Activated T-cell treated with anti-CD3 and anti-CD28 coated beads for 4 hours (primary cell): ENCODE measurements at regions not wholly inside any gene's neighbourhood (a gene's known extent, or its start where the extent isn't known, plus 50 kb on each side); places are given as distances from the start of the nearest gene placed in this dataset.

ENCODE experiments used
- DNase-seq: peaks from one replicate; pipeline ENCODE4 v3.0.0-alpha.2; 2020

GRCh38 chr9:36728651-36729520 lies 156.2 kb downstream of the MELK start:
- peak; percentile 37 for DNase-seq

DNA sequence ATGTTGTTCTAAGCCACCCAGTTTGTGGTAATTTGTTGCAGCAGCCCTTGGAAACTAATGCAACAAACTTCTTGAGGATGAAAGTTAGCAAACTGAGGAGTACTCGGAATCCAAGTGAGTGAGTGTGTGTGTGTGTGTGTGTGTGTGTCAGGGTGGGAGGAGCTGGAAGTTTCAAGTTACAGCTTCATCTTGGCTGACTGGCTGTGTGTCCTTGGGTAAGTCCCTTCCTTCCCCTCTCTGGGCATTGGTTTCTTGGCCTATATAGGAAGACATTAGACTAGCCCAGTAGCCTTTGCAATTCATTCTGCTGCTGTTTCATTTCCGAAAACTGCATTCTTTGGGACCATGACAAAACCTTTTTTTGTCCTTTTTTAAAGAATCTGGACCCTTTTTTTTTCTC lies 157.2 kb downstream of the MELK start:
- no peak for DNase-seq

DNA sequence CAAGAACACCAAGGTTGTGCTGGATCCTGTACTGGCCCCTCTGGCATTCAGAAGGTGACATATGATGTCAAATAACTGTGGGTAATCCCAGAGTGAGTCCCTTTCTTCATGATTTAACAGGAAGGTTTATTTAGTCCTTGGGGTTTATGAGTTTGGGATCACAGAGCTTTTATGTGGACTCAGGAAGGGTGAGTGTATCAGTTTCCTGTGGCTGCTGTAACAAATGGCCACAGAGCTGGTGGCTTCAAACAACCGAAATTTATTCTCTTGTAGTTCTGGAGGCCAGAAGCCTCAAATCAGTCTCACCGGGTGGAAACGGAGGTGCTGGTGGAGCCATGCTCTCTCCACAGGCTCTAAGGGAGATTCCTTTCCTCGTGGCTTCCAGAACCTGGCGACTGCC lies 157.7 kb downstream of the MELK start:
- DNase-seq = no peak

DNA sequence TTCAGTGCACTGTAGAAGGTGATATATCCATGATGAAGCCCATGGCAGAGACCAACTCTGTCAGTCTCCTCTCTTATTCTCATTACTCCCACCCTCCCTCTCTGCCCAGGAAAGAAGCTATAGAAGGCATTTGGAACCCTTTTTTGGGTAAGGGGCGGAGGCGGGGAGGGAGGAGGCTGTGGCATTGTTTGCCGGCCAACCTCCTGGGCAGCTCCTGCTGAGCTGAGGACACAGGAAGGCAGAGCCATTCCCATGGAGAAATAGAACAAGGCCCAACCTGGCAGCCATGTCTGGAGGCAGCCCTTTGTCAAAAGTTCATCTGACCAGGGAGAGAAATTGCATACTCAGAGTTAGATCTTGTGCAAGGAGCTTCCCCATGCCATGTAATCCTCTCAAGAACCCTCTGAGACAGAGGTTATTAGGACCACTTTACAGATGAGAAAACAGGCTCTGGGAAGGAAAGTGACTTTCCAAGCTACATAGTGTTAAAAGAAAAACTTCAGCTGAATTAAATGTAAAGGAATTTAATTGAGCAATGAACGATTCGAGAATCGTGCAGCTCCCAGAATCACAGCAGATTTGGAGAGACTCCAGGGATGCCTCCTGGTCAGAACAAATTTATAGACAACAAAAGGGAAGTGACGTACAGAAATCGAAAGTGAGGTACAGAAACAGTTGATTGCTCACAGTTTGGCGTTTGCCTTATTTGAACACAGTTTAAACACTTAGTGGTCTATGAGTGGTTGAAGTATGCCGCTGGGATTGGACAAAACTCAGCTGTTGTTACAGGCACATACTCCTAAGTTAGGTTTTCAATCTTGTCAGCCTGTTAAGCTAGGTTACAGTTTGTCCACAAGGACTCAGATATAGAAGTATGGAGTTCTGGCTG lies 158.6 kb downstream of the MELK start:
- DNase-seq = no peak

DNA sequence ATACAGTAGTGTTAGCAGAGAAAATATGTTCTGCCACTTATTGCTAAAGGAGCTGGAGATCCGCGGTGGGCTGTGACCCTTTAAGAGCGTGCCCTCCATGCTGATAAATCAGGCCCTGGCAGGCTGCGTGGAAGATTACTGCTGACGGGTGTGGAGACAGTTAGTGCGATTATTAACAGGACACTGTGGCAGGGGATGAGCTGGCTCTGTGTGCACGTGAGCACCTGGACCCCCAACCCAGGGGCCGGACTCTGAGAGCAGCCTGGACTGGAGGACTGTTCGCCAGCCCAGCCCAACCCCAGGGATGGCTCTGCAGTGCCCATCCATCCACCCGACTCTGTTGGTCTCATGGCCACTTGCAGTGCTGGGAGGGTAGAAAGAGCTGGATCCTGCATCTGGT lies 162.0 kb downstream of the MELK start:
- no peak for DNase-seq

DNA sequence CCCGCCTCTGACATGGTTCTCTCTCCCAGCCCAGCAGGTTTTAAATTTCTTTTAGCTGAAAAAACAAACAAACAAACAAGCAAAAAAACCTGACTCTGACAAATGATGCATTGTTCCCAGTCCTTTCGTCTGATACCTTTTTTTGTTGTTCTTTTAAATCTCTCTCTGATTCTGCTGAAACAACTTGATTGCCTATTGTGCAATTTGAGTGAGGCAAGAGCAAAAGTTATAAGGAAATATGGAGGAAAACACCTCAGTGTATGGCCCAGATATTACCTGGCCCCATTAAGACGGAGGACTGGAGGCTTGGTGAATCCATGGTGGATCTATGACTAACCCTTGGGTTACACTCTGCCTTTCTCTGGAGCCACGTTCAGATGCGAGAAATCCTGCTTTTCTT lies 164.0 kb downstream of the MELK start:
- DNase-seq = no peak

DNA sequence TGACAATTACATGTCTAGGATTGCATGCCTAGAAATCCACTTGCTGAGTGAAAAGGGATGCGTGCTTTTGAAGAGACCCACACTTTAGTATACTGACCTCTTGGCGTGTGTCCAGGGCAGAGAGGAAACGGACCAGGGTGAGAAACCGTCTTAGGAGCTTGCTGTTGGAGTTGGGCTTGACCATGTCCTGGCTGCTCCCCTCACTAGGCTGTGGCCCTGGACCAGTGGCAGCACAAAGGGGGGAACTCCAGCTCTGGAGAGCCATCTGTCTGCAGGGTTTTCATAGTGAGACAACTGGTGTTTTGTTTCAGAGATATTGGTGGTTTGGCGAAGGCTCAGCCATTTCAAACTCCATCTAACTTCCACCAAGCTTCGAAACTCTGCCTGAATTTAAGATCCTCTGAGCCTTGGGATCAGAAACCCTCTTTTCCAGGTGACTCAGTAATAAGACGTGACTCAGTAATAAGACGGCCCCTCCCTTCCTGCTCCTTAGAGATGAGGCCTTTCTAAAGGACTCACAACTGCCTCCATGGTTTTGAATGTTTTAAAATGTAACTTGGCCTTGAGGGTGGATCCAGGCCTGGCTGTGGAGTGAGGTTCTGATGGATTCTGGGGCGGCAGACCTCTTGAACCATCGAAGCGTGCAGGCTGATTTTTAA lies 165.8 kb downstream of the MELK start:
- no peak for DNase-seq

GRCh38 chr9:36739373-36740116 lies 166.8 kb downstream of the MELK start:
- DNase-seq = no peak

- DNase-seq = no peak
Observed at GRCh38 chr9:36742264-36742663, 169.6 kb downstream of the MELK start.

DNA sequence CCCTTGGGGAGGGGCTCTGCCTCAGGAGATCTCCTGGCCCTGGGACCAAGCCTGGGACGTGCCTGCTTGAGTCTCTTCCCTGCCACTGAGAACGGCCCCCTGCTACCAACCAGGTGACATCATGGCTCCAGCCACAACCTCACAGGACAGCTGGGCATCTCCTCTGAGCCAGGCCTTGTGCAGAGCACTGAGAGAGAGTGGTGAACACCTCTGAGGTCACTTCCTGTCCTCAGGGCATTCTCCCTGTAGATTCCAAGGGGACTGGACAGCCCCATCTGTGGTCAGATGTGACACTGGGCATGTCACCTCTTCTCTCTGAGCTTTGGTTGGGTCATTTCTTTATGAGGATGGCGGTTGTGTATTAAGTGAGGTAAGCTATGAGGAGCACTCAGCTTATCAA lies 172.0 kb downstream of the MELK start:
- no peak for DNase-seq

DNA sequence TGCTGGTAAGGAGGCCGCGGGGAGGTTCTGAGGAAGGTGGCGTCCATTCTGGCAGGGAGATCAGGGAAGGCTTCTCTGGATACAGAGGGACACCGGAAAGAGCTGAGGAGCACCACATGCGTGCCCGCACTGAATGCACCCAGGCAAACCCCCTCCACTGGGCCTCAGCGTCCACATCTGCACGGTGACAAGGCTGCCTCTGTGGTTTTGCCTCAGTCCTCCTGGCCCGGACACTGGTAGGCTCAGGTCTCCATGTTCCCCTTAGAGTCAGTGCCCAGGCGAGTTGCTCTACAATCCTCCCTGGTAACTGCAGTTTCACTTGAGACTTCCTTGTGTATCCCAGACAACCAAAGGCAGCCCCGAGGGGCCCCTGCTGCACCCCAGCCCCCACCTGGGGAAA lies 173.3 kb downstream of the MELK start:
- DNase-seq = no peak

DNA sequence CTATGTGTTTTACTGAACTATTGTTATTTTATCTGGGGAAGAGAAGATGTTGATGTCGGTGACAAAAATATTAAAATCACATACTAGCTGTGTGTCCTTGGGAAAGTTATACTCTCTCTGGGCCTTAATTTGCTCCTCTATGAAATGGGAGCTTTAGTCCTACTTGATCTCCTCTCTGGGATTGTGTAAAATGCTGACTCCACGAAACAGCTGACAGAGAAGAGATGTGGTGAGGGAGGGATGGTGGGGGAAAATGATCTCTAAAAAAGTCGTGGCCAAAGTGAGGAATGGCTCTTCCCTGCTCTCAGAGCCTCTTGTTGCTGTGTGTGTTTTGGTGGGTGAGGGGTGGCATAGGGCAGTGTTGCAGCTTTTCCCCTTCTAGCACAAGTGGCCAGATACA lies 173.7 kb downstream of the MELK start:
- no peak for DNase-seq

DNA sequence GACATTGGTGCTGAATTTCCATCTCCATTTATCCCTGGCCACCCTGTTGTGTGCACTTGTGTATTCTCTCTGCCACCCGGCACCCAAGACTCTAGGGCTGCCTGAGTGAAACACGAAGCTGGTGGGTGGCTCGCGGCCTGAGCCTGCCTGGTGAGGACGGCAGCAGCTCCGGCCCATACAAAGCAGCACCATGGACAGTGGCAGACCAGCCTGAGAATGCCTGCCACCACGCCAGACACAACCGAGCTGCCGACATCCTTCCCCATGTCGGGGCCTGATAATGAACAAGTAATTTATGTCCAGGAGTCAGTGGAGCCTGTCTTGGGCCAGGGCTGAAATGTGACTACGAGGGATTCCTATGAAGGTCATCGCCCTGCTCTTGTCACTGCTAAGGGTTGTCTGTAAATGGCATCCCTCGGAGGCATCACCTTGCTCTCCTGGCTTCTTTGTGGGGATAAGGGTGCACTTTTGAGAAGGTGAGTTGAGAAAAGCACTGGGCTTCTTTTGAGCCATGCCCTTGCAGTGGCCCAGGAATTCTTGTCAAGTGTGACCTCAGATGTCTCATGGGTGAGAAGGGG lies 175.7 kb downstream of the MELK start:
- no peak for DNase-seq

- DNase-seq = no peak
Observed at GRCh38 chr9:36749461-36749860, 176.8 kb downstream of the MELK start.

GRCh38 chr9:36750630-36751029 lies 177.9 kb downstream of the MELK start:
- no peak for DNase-seq

- DNase-seq = no peak
Observed at GRCh38 chr9:36755019-36755418, 182.3 kb downstream of the MELK start.

- DNase-seq = no peak
Observed at GRCh38 chr9:36759141-36759540, 186.4 kb downstream of the MELK start.

DNA sequence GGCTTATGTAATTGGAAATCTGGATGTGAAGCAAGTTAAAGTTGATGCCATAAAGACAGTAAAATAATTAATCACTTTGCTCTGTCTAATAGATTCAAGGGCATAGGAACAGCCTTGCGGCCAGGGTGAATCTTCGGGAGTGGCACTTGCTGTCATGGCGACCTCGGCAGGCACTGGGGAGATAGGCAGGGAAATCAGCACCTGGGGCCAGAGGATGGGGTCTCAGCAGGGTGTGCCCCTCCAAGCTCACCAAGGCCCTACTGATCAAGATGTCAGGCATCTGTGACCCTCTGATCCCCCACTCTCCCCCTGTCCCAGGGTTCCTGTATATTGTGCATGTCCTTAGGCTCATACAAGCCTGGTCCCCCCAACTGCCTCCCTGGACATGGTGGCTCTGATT lies 187.3 kb downstream of the MELK start:
- no peak for DNase-seq

- DNase-seq = no peak
Observed at GRCh38 chr9:36760667-36761420, 188.1 kb downstream of the MELK start.

DNA sequence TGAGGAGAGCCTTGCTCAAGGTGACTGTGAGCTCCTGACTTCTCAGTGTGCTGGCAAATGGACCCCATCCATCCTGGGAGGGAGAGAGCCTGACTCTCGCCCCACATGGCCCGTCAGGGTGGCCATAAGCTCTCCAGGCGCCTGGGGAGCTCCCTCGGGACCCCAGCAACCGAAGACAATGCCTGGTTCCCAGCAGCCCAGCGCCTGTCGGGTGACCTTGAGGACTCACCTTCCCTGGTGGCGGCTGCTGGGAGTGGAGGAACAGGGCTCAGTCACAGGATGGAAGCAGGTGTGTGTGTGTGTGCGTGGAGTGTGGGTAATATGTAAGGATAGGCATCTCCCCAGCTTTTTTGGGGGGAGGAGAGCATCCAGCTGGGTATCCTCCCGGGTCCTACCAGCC lies 190.3 kb downstream of the MELK start:
- no peak for DNase-seq

GRCh38 chr9:36763778-36764177 lies 191.1 kb downstream of the MELK start:
- DNase-seq = no peak
